Stimulated activated effector memory CD8-positive, alpha-beta T cell treated with anti-CD3 and anti-CD28 coated beads, Interleukin-12 subunit alpha, Interleukin-12 subunit beta, amount 100 ng/mL, for 72 hours (primary cell): ENCODE measurements at regions not wholly inside any gene's neighbourhood (a gene's known extent, or its start where the extent isn't known, plus 50 kb on each side); places are given as distances from the start of the nearest gene placed in this dataset.

Experiments used
- ATAC-seq: fragments of 150-1000 bp; cut with Tn5 transposase; 2 replicates; pipeline ENCODE4 v1.10.0; 2021
- DNase-seq, 2 donors: peaks; one replicate each; pipeline ENCODE4 v3.0.0; 2021 to 2022; ENCODE audit warnings: low spot score in 2 of 2
- H3K27ac Mint-ChIP-seq: one replicate; pipeline ENCODE4 v1.8.0; 2022; ENCODE audit warnings: mild to moderate bottlenecking, mixed read lengths
- H3K36me3 Mint-ChIP-seq: one replicate; pipeline ENCODE4 v1.8.0; 2022; ENCODE audit warnings: mild to moderate bottlenecking, mixed read lengths
- H3K4me1 Mint-ChIP-seq: one replicate; pipeline ENCODE4 v1.8.0; 2022; ENCODE audit warnings: mixed read lengths
- H3K4me3 Mint-ChIP-seq: one replicate; pipeline ENCODE4 v1.8.0; 2022; ENCODE audit warnings: mild to moderate bottlenecking, mixed read lengths
- H3K9me3 Mint-ChIP-seq: one replicate; pipeline ENCODE4 v1.8.0; 2022; ENCODE audit warnings: mixed read lengths

- Mint-ChIP-seq H3K4me1 (no peaks in the 10 kb centered on the region), H3K9me3 (peaks cover 16% of the 10 kb centered on the region), H3K36me3 (peaks cover 6% of the 10 kb centered on the region), H3K4me3 (no peak overlapping the region), H3K27ac (no peak overlapping the region)
- DNase-seq (no peak), ATAC-seq (no peak)
Observed at GRCh38 chr13:105643966-105644365, 891.5 kb downstream of the EFNB2 start.

GRCh38 chr13:105642511-105642958 lies 892.9 kb downstream of the EFNB2 start:
- H3K27ac Mint-ChIP-seq: no peak overlapping the region
- H3K4me1 Mint-ChIP-seq: no peaks in the 10 kb centered on the region
- ATAC-seq: no peak
- peaks cover 11% of the 10 kb centered on the region for H3K9me3 Mint-ChIP-seq
- no peak overlapping the region for H3K4me3 Mint-ChIP-seq
- peaks cover 6% of the 10 kb centered on the region for H3K36me3 Mint-ChIP-seq
- no peak for DNase-seq

DNA sequence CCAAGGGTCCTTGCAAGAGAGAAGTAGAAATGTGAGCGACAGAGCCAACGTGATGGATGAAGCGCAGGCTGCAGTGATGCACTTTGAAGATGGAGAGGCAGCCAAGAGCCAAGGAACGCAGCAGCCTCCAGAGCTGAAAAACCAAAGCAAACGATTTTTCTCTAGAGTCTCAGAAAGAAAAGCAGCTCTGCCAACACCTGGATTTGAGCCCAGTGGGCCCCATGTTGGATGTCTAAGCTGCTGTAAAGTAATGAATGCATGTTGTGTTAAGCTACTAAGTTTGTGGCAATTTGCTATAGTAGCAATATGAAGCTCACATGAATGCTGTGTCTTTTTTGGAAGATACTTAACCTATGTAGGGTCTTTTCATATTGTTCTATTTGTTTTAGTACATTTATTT lies 894.3 kb downstream of the EFNB2 start:
- Mint-ChIP-seq H3K4me1 (no peaks in the 10 kb centered on the region), H3K4me3 (no peak overlapping the region), H3K9me3 (peaks cover 11% of the 10 kb centered on the region), H3K27ac (no peak overlapping the region), H3K36me3 (peaks cover 6% of the 10 kb centered on the region)
- DNase-seq (no peak), ATAC-seq (no peak)

DNA sequence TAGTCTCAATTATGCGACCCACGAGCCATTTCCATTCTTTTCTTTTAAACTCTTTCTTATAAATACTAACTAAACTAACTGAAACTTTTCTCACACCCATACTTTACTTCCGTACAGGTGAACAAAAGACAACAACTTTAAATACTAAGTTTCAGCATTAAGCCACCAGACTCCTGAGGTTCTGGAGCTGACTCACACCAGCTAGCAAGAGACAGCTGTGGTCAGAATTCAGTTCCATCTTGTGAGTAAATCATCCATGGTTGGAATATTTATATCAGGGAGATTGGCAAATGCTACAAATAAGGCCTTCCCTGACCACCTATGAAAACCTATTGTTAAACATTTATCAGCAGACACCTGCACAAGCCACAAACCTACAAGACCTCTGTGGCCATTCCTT lies 897.0 kb downstream of the EFNB2 start:
- Mint-ChIP-seq H3K4me3 (no peak overlapping the region), H3K4me1 (no peaks in the 10 kb centered on the region), H3K36me3 (peaks cover 6% of the 10 kb centered on the region), H3K9me3 (peaks cover 6% of the 10 kb centered on the region), H3K27ac (no peak overlapping the region)
- no peak for DNase-seq
- no peak for ATAC-seq

- Mint-ChIP-seq H3K36me3 (no peaks in the 10 kb centered on the region), H3K9me3 (peaks cover 7% of the 10 kb centered on the region), H3K27ac (no peak overlapping the region), H3K4me3 (no peak overlapping the region), H3K4me1 (no peaks in the 10 kb centered on the region)
- no peak for DNase-seq
- ATAC-seq: no peak
Observed at GRCh38 chr13:105634059-105634458, 901.4 kb downstream of the EFNB2 start.

GRCh38 chr13:105630431-105630830 lies 905.0 kb downstream of the EFNB2 start:
- no peak overlapping the region for H3K27ac Mint-ChIP-seq
- ATAC-seq: no peak
- H3K36me3 Mint-ChIP-seq: no peaks in the 10 kb centered on the region
- H3K4me3 Mint-ChIP-seq: no peak overlapping the region
- peaks cover 9% of the 10 kb centered on the region for H3K9me3 Mint-ChIP-seq
- no peaks in the 10 kb centered on the region for H3K4me1 Mint-ChIP-seq
- no peak for DNase-seq

DNA sequence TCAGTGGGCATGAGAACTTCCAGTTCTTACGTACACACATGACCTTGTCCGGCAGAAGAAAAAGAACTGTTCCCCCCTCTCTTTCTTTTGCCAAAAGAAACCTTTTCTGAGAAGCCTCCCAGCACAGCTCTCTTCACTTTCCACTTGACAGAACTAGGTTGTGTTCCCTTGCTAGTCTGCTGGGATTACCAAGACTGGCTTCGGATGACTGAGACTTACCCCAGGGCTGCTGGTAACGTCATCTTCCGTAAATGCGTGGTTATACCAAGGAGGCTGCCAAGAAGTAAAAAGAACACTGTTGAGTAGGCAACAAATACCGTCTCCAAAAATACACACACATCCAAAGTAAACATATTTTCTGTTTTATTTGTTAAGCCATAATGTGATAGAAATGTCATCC lies 908.2 kb downstream of the EFNB2 start:
- ATAC-seq (no peak), DNase-seq (no peak)
- H3K36me3 Mint-ChIP-seq: no peaks in the 10 kb centered on the region
- no peak overlapping the region for H3K27ac Mint-ChIP-seq
- no peak overlapping the region for H3K4me3 Mint-ChIP-seq
- no peaks in the 10 kb centered on the region for H3K4me1 Mint-ChIP-seq
- H3K9me3 Mint-ChIP-seq: peaks cover 9% of the 10 kb centered on the region

DNA sequence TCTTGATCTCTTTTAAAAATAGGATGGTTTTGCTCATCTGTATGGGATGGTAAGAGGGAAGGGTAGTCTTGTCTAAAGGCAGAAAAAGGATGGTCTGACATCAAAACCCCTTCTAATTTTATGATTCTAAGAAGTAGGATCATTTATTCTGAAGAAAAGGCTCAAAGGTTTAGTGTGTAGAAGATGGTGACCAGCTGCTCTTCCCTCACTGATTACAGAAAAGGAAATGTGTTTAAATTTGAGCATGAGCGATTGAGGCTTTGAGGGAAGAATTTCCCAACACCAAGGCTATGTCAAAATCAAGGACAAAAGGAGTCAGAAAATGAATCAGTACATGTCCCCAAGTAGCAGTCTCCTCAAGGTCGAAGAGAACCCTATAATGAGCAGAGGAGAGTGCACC lies 909.8 kb downstream of the EFNB2 start:
- H3K27ac Mint-ChIP-seq: no peak overlapping the region
- DNase-seq: no peak
- no peak for ATAC-seq
- H3K4me1 Mint-ChIP-seq: no peaks in the 10 kb centered on the region
- peaks cover 2% of the 10 kb centered on the region for H3K9me3 Mint-ChIP-seq
- H3K4me3 Mint-ChIP-seq: no peak overlapping the region
- no peaks in the 10 kb centered on the region for H3K36me3 Mint-ChIP-seq

DNA sequence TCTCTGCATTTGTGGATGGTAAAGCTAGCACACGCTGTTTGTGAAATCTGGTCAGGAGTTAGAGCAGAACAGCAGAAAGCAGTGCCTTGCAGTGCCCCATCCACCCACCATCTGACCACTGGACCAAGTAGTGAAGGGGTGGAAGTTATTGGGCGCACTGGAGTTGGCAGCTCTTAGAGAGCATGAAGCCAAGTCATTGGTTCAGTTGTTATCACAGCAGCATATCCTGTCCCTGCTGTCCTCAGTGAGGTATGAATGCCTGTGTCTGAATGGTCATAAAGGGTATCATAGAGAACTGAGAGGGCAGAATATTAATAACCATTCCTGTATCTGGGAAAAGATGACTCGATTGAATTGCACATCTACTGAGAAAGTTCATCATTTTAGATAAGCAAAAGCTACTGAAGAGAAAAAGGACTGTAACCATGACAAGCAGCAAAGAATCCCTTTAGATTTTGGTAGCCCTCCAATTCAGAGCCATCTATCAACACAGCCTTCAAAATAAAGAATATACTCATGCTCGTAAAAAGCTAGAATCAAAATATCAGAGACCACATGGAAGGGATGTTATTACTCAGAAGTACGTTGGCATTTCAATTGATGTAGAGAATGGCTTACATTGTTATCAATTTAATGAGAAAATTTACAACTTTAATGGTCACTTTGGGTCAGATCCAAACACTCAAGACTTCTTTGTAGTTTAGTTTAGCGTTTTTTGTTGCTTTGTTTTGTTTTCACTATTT lies 919.0 kb downstream of the EFNB2 start:
- Mint-ChIP-seq H3K4me3 (no peak overlapping the region), H3K4me1 (no peaks in the 10 kb centered on the region), H3K36me3 (no peaks in the 10 kb centered on the region), H3K9me3 (no peaks in the 10 kb centered on the region), H3K27ac (no peak overlapping the region)
- no peak for ATAC-seq
- no peak for DNase-seq

GRCh38 chr13:105612541-105612940 lies 922.9 kb downstream of the EFNB2 start:
- H3K4me3 Mint-ChIP-seq: no peak overlapping the region

GRCh38 chr13:105611424-105611823 lies 924.0 kb downstream of the EFNB2 start:
- Mint-ChIP-seq H3K4me1 (no peaks in the 10 kb centered on the region), H3K4me3 (no peak overlapping the region), H3K36me3 (no peaks in the 10 kb centered on the region), H3K9me3 (no peaks in the 10 kb centered on the region), H3K27ac (no peak overlapping the region)
- no peak for DNase-seq
- ATAC-seq: no peak

More at GRCh38 chr13:105612541-105612940, 922.9 kb downstream of the EFNB2 start:
- Mint-ChIP-seq H3K4me1 (no peaks in the 10 kb centered on the region), H3K27ac (no peak overlapping the region), H3K36me3 (no peaks in the 10 kb centered on the region), H3K9me3 (no peaks in the 10 kb centered on the region)
- DNase-seq (no peak), ATAC-seq (no peak)

GRCh38 chr13:105608104-105608503 lies 927.4 kb downstream of the EFNB2 start:
- DNase-seq (no peak), ATAC-seq (no peak)
- H3K9me3 Mint-ChIP-seq: peaks cover 3% of the 10 kb centered on the region
- H3K4me1 Mint-ChIP-seq: no peaks in the 10 kb centered on the region
- H3K36me3 Mint-ChIP-seq: no peaks in the 10 kb centered on the region
- H3K27ac Mint-ChIP-seq: no peak overlapping the region
- H3K4me3 Mint-ChIP-seq: no peak overlapping the region

- ATAC-seq: no peak
- Mint-ChIP-seq H3K9me3 (peaks cover 6% of the 10 kb centered on the region), H3K27ac (no peak overlapping the region), H3K4me1 (no peaks in the 10 kb centered on the region), H3K4me3 (no peak overlapping the region), H3K36me3 (no peaks in the 10 kb centered on the region)
- DNase-seq: no peak
Observed at GRCh38 chr13:105607426-105607825, 928.0 kb downstream of the EFNB2 start.

DNA sequence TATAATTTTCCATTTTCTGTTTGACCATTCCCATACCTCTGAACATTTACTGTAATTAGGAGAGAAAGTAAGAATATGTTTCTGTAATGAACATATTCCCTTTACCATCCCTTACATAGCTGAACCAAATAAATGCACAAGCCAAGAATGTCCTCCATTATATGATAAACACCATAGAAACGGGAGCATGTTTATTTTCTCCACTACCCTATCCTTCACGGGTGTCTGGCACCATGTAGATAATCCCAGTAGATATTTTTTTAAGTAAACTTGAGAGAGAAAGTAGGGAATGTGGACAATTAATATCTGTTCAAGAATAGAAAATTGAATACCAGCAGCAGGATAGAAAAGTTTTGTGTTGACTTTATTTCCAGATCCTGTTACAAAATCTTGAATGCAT lies 928.4 kb downstream of the EFNB2 start:
- Mint-ChIP-seq H3K27ac (no peak overlapping the region), H3K36me3 (no peaks in the 10 kb centered on the region), H3K4me1 (no peaks in the 10 kb centered on the region), H3K9me3 (peaks cover 6% of the 10 kb centered on the region), H3K4me3 (no peak overlapping the region)
- ATAC-seq: no peak
- no peak for DNase-seq

- Mint-ChIP-seq H3K4me1 (no peaks in the 10 kb centered on the region), H3K27ac (no peak overlapping the region), H3K4me3 (no peak overlapping the region), H3K9me3 (peaks cover 13% of the 10 kb centered on the region), H3K36me3 (no peaks in the 10 kb centered on the region)
- no peak for DNase-seq
- ATAC-seq: no peak
Observed at GRCh38 chr13:105602956-105603670, 932.3 kb downstream of the EFNB2 start.

- Mint-ChIP-seq H3K27ac (no peak overlapping the region), H3K36me3 (no peaks in the 10 kb centered on the region), H3K9me3 (peaks cover 16% of the 10 kb centered on the region), H3K4me1 (no peaks in the 10 kb centered on the region), H3K4me3 (no peak overlapping the region)
- DNase-seq (no peak), ATAC-seq (no peak)
Observed at GRCh38 chr13:105599477-105600037, 935.9 kb downstream of the EFNB2 start.
